WTC11 (cell line): ENCODE measurements at regions not wholly inside any gene's neighbourhood (a gene's known extent, or its start where the extent isn't known, plus 50 kb on each side); places are given as distances from the start of the nearest gene placed in this dataset.

Experiments
- ETV6 ChIP-seq: sonication (generic); formaldehyde crosslinking; IDR thresholded peaks from 2 replicates; pipeline ENCODE4 v1.8.1; 2022; ENCODE audit warnings: mild to moderate bottlenecking, missing genetic modification reagents
- JUN ChIP-seq: sonication (generic); formaldehyde crosslinking; IDR thresholded peaks from 2 replicates; pipeline ENCODE4 v1.8.0; 2023; ENCODE audit warnings: mild to moderate bottlenecking, missing genetic modification reagents
- KAT7 ChIP-seq: sonication (generic); formaldehyde crosslinking; IDR thresholded peaks from 2 replicates; pipeline ENCODE4 v1.8.1; 2023; ENCODE audit warnings: missing genetic modification reagents, mild to moderate bottlenecking, borderline replicate concordance
- TF ChIP-seq, protein P1 (sequence below): sonication (generic); formaldehyde crosslinking; conservative IDR thresholded peaks from 2 replicates; pipeline ENCODE4 v1.8.1; 2022; ENCODE audit warnings: mild to moderate bottlenecking, missing genetic modification reagents
- TF ChIP-seq, protein P2 (sequence below): sonication (generic); formaldehyde crosslinking; IDR thresholded peaks from 2 replicates; pipeline ENCODE4 v1.8.0; 2022; ENCODE audit warnings: mild to moderate bottlenecking, missing genetic modification reagents
- TF ChIP-seq, protein P3 (sequence below): sonication (generic); formaldehyde crosslinking; IDR thresholded peaks from 2 replicates; pipeline ENCODE4 v1.8.1; 2022; ENCODE audit warnings: low read depth, mild to moderate bottlenecking, moderate library complexity, missing genetic modification reagents, borderline replicate concordance
- TF ChIP-seq, protein P4 (sequence below): fragments of 200-600 bp; IDR thresholded peaks from 2 replicates; pipeline ENCODE4 v1.8.0; 2022; ENCODE audit warnings: antibody characterized with exemption
- TF ChIP-seq, protein P5 (sequence below): sonication (generic); formaldehyde crosslinking; IDR thresholded peaks from 2 replicates; pipeline ENCODE4 v1.8.0; 2022; ENCODE audit warnings: mild to moderate bottlenecking, missing genetic modification reagents
- TF ChIP-seq, protein P6 (sequence below): sonication (generic); formaldehyde crosslinking; IDR thresholded peaks from 2 replicates; pipeline ENCODE4 v1.8.1; 2023; ENCODE audit warnings: mild to moderate bottlenecking, missing genetic modification reagents, moderate library complexity

DNA sequence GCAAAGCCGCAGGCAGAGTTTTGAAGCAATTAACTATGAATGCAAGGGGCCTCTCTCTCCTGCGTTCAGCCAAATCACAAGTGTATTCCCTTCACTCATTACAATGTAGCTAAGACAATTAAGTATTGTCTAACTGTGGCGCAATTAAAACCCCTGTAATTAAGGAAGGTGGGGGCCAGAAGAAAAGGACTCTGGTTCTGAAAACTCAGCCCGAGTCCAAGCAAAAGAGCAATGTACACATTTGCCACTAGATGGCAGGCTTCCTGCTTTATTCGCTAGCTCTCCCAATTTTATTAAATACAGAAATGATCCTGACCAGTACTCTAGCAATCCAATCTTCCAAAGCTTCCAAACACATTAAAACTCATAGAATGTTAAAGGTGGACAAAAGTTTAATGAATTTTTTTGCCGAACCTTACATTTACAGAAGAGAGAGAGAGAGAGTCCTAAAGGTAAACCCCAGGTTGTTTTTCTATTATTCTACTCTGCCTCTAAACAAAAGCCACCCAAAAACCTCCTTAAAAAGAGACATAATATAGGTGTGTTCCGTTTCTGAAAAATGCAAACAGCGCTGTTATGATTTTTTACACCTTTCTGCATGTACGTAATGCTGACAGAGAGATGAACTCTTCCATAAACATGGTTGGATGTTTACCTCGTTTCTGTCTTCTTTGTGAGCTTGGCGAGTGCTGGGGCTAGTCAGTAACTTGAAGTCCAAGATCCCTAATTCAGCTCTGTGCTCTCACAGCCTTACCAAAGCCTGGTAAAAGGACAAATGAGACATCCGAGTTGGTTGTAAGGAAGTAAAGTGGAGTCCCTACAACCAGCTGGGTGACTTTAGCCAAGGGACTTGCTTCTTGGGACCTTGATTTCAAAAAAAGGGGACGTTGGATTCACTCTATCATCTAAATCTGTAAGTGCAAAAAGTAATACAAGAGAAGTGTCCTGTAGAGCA lies 50.9 kb upstream of the VASH1 start:
- TF ChIP-seq, protein P1, sequence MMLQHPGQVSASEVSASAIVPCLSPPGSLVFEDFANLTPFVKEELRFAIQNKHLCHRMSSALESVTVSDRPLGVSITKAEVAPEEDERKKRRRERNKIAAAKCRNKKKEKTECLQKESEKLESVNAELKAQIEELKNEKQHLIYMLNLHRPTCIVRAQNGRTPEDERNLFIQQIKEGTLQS (CRISPR knock-in tag): no peak
- TF ChIP-seq, protein P2, sequence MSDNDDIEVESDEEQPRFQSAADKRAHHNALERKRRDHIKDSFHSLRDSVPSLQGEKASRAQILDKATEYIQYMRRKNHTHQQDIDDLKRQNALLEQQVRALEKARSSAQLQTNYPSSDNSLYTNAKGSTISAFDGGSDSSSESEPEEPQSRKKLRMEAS: no peak
- TF ChIP-seq KAT7 (CRISPR knock-in tag) (no peak), JUN (CRISPR knock-in tag) (no peak), ETV6 (CRISPR knock-in tag) (no peak)
- TF ChIP-seq, protein P3, sequence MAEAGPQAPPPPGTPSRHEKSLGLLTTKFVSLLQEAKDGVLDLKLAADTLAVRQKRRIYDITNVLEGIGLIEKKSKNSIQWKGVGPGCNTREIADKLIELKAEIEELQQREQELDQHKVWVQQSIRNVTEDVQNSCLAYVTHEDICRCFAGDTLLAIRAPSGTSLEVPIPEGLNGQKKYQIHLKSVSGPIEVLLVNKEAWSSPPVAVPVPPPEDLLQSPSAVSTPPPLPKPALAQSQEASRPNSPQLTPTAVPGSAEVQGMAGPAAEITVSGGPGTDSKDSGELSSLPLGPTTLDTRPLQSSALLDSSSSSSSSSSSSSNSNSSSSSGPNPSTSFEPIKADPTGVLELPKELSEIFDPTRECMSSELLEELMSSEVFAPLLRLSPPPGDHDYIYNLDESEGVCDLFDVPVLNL (CRISPR knock-in tag): no peak
- TF ChIP-seq, protein P4, sequence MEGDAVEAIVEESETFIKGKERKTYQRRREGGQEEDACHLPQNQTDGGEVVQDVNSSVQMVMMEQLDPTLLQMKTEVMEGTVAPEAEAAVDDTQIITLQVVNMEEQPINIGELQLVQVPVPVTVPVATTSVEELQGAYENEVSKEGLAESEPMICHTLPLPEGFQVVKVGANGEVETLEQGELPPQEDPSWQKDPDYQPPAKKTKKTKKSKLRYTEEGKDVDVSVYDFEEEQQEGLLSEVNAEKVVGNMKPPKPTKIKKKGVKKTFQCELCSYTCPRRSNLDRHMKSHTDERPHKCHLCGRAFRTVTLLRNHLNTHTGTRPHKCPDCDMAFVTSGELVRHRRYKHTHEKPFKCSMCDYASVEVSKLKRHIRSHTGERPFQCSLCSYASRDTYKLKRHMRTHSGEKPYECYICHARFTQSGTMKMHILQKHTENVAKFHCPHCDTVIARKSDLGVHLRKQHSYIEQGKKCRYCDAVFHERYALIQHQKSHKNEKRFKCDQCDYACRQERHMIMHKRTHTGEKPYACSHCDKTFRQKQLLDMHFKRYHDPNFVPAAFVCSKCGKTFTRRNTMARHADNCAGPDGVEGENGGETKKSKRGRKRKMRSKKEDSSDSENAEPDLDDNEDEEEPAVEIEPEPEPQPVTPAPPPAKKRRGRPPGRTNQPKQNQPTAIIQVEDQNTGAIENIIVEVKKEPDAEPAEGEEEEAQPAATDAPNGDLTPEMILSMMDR: peak; percentile 65
- TF ChIP-seq, protein P5, sequence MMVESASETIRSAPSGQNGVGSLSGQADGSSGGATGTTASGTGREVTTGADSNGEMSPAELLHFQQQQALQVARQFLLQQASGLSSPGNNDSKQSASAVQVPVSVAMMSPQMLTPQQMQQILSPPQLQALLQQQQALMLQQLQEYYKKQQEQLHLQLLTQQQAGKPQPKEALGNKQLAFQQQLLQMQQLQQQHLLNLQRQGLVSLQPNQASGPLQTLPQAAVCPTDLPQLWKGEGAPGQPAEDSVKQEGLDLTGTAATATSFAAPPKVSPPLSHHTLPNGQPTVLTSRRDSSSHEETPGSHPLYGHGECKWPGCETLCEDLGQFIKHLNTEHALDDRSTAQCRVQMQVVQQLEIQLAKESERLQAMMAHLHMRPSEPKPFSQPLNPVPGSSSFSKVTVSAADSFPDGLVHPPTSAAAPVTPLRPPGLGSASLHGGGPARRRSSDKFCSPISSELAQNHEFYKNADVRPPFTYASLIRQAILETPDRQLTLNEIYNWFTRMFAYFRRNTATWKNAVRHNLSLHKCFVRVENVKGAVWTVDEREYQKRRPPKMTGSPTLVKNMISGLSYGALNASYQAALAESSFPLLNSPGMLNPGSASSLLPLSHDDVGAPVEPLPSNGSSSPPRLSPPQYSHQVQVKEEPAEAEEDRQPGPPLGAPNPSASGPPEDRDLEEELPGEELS (CRISPR knock-in tag): no peak
- TF ChIP-seq, protein P6, sequence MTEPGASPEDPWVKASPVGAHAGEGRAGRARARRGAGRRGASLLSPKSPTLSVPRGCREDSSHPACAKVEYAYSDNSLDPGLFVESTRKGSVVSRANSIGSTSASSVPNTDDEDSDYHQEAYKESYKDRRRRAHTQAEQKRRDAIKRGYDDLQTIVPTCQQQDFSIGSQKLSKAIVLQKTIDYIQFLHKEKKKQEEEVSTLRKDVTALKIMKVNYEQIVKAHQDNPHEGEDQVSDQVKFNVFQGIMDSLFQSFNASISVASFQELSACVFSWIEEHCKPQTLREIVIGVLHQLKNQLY (CRISPR knock-in tag): no peak
